AG09309 (cell line): ENCODE measurements at regions not wholly inside any gene's neighbourhood (a gene's known extent, or its start where the extent isn't known, plus 50 kb on each side); places are given as distances from the start of the nearest gene placed in this dataset.
A peak's percentile ranks its signal among the peaks of the same experiment; 100 is the strongest.

Experiments
- DNase-seq: peaks from one replicate; pipeline ENCODE4 v3.0.0-alpha.2; 2010; ENCODE audit warnings: low read depth
- H3K4me3 ChIP-seq: 2 replicates; pipeline ENCODE4 v1.5.1; 2011; ENCODE audit warnings: mild to moderate bottlenecking, low read depth, low read length, moderate library complexity; ENCODE audit not compliant: control insufficient read depth
- CTCF ChIP-seq: IDR thresholded peaks from 2 replicates; pipeline ENCODE4 v1.5.1; 2011; ENCODE audit warnings: mild to moderate bottlenecking, low read depth, low read length, inconsistent platforms; ENCODE audit not compliant: insufficient read depth, control insufficient read depth; ENCODE audit errors: missing control alignments

GRCh38 chr14:101404426-101405170 is 156.7 kb upstream of the DIO3 start:
- no peak overlapping the region for H3K4me3 ChIP-seq
- no peak for TF ChIP-seq CTCF
- DNase-seq, result no peak

GRCh38 chr14:101405171-101405883 is 156.0 kb upstream of the DIO3 start:
- no peak for DNase-seq

GRCh38 chr14:101406921-101407320 is 154.4 kb upstream of the DIO3 start:
- no peak for DNase-seq
- no peak overlapping the region for H3K4me3 ChIP-seq
- no peak for TF ChIP-seq CTCF

More at GRCh38 chr14:101405171-101405883, 156.0 kb upstream of the DIO3 start:
- no peak for TF ChIP-seq CTCF
- H3K4me3 ChIP-seq, result no peak overlapping the region

- no peak overlapping the region for H3K4me3 ChIP-seq
- no peak for TF ChIP-seq CTCF
- DNase-seq, result no peak
Observed at GRCh38 chr14:101407328-101407727, 154.0 kb upstream of the DIO3 start.

- no peak for TF ChIP-seq CTCF
- no peak overlapping the region for H3K4me3 ChIP-seq
- DNase-seq, result peak; percentile 53
Observed at GRCh38 chr14:101408077-101408831, 153.0 kb upstream of the DIO3 start.

GRCh38 chr14:101409006-101409543 is 152.2 kb upstream of the DIO3 start:
- no peak for TF ChIP-seq CTCF
- no peak for DNase-seq
- H3K4me3 ChIP-seq, result no peak overlapping the region
